ENCODE measurements at regions not wholly inside any gene's neighbourhood (a gene's known extent, or its start where the extent isn't known, plus 50 kb on each side); places are given as distances from the start of the nearest gene placed in this dataset.
"Not testable (repeated sequence)": the region's sequence is repeated elsewhere in the genome, so short reads cannot be mapped to it uniquely, and the experiment has no call there.

GRCh38 chr14:30369502-30370180, 189.3 kb upstream of the G2E3 start:
- DNase-seq (ENCODE audit: low read depth in 2 of 2) = no peak

GRCh38 chr14:30373053-30373452, 185.9 kb upstream of the G2E3 start:
- DNase-seq (ENCODE audit: low read depth in 2 of 2) = no peak

GRCh38 chr14:30373526-30373925, 185.4 kb upstream of the G2E3 start:
- no peak for DNase-seq (ENCODE audit: low read depth in 2 of 2)

GRCh38 chr14:30375296-30375892, 183.6 kb upstream of the G2E3 start:
- DNase-seq (ENCODE audit: low read depth in 2 of 2) = peak; percentile 10 to 24

- no peak for DNase-seq (ENCODE audit: low read depth in 2 of 2)
Observed at GRCh38 chr14:30381861-30382480, 177.0 kb upstream of the G2E3 start.

GRCh38 chr14:30385925-30386324, 173.0 kb upstream of the G2E3 start:
- DNase-seq (ENCODE audit: low read depth in 2 of 2) = no peak

- DNase-seq (ENCODE audit: low read depth in 2 of 2) = no peak
Observed at GRCh38 chr14:30387871-30388270, 171.1 kb upstream of the G2E3 start.

GRCh38 chr14:30389134-30389876, 169.7 kb upstream of the G2E3 start:
- no peak for DNase-seq (ENCODE audit: low read depth in 2 of 2)

GRCh38 chr14:30389877-30390385, 169.0 kb upstream of the G2E3 start:
- DNase-seq (ENCODE audit: low read depth in 2 of 2) = no peak

- DNase-seq (ENCODE audit: low read depth in 2 of 2) = no peak
Observed at GRCh38 chr14:30395065-30395464, 163.9 kb upstream of the G2E3 start.

GRCh38 chr14:30402846-30403245, 156.1 kb upstream of the G2E3 start:
- no peak for DNase-seq (ENCODE audit: low read depth in 2 of 2)

- DNase-seq (ENCODE audit: low read depth in 2 of 2) = no peak
Observed at GRCh38 chr14:30403791-30404190, 155.2 kb upstream of the G2E3 start.

- DNase-seq (ENCODE audit: low read depth in 2 of 2) = not testable (repeated sequence)
Observed at GRCh38 chr14:30409508-30410015, 149.4 kb upstream of the G2E3 start.

- DNase-seq (ENCODE audit: low read depth in 2 of 2) = no peak
Observed at GRCh38 chr14:30410986-30411385, 148.0 kb upstream of the G2E3 start.

- not testable (repeated sequence) for DNase-seq (ENCODE audit: low read depth in 2 of 2)
Observed at GRCh38 chr14:30413184-30413583, 145.8 kb upstream of the G2E3 start.

GRCh38 chr14:30417121-30417520, 141.8 kb upstream of the G2E3 start:
- DNase-seq (ENCODE audit: low read depth in 2 of 2) = no peak

GRCh38 chr14:30417999-30418398, 141.0 kb upstream of the G2E3 start:
- DNase-seq (ENCODE audit: low read depth in 2 of 2) = no peak

GRCh38 chr14:30419037-30419436, 139.9 kb upstream of the G2E3 start:
- no peak for DNase-seq (ENCODE audit: low read depth in 2 of 2)

- DNase-seq (ENCODE audit: low read depth in 2 of 2) = no peak
Observed at GRCh38 chr14:30420515-30420914, 138.4 kb upstream of the G2E3 start.

- DNase-seq (ENCODE audit: low read depth in 2 of 2) = no peak
Observed at GRCh38 chr14:30426463-30426862, 132.5 kb upstream of the G2E3 start.

- DNase-seq (ENCODE audit: low read depth in 2 of 2) = no peak
Observed at GRCh38 chr14:30427401-30427800, 131.6 kb upstream of the G2E3 start.

GRCh38 chr14:30427846-30428245, 131.1 kb upstream of the G2E3 start:
- no peak for DNase-seq (ENCODE audit: low read depth in 2 of 2)

All from stimulated activated CD8-positive, alpha-beta memory T cell treated with anti-CD3 and anti-CD28 coated beads, Interleukin-2, amount 100 ng/mL, for 1 hour (primary cell).